Kidney (tissue), 13 donors: ENCODE measurements at regions not wholly inside any gene's neighbourhood (a gene's known extent, or its start where the extent isn't known, plus 50 kb on each side); places are given as distances from the start of the nearest gene placed in this dataset.
"Not testable (repeated sequence)": the region's sequence is repeated elsewhere in the genome, so short reads cannot be mapped to it uniquely, and the experiment has no call there.

Source experiments
- DNase-seq, 5 donors: peaks; one replicate each; pipeline ENCODE4 v3.0.0-alpha.2; 2013 to 2020
- FAIRE-seq: peaks from 2 replicates; lab custom pipeline; 2012; peaks lifted over from hg19 to GRCh38; lab: Jason Lieb, UNC
- H3K27ac ChIP-seq, 2 donors: one replicate each; pipeline ENCODE4 v1.7.0; 2013; ENCODE audit warnings: low read depth in 2 of 2, low read length in 2 of 2, inconsistent platforms in 1 of 2
- H3K27me3 ChIP-seq: one replicate; pipeline ENCODE4 v1.7.1; 2013; ENCODE audit warnings: low read length, inconsistent platforms; ENCODE audit not compliant: control insufficient read depth, insufficient read depth
- H3K36me3 ChIP-seq, 3 donors: one replicate each; pipeline versions ENCODE4 v1.7.0 to v1.7.1; 2013; ENCODE audit warnings: low read length in 3 of 3, control low read depth in 1 of 3, inconsistent platforms in 1 of 3; ENCODE audit not compliant: insufficient read depth in 3 of 3, control insufficient read depth in 2 of 3
- H3K4me1 ChIP-seq, 3 donors: one replicate each; pipeline versions ENCODE4 v1.7.0 to v1.7.1; 2013; ENCODE audit warnings: low read length in 3 of 3, inconsistent platforms in 1 of 3, low read depth in 1 of 3; ENCODE audit not compliant: control insufficient read depth in 2 of 3, insufficient read depth in 2 of 3
- H3K4me3 ChIP-seq, 3 donors: one replicate each; pipeline versions ENCODE4 v1.7.0 to v1.8.1; 2013; ENCODE audit warnings: low read length in 3 of 3, control low read depth in 1 of 3, inconsistent platforms in 1 of 3
- H3K9ac ChIP-seq, 3 donors: one replicate each; pipeline versions ENCODE4 v1.7.0 to v1.7.1; 2013; ENCODE audit warnings: low read length in 3 of 3, control low read depth in 1 of 3, inconsistent platforms in 1 of 3
- H3K9me3 ChIP-seq, 3 donors: one replicate each; pipeline versions ENCODE4 v1.7.0 to v1.7.1; 2013; ENCODE audit warnings: low read length in 3 of 3, control low read depth in 1 of 3, inconsistent platforms in 1 of 3; ENCODE audit not compliant: control insufficient read depth in 2 of 3, insufficient read depth in 1 of 3
- CTCF ChIP-seq: IDR thresholded peaks from 3 replicates; pipeline ENCODE4 v1.5.1; 2012; ENCODE audit warnings: mild to moderate bottlenecking, moderate library complexity, borderline replicate concordance; ENCODE audit not compliant: insufficient read depth; ENCODE audit errors: extremely low read depth
- intact Hi-C: fragments of 100-400 bp; cut with DNase I; formaldehyde crosslinking; loops from one replicate; pipeline ENCODE4 v1.11.1; 2022
- donor health status: control.
- donor health status: control.
- donor health status: control.
- donor health status: control.
- donor health status: control.
- donor health status: DM: yes; HTN: yes; CAD: no.
- donor health status: Normal renal cell carcinoma (clear cell type).

GRCh38 chr6:150756173-150756572, 109.3 kb upstream of the MTHFD1L start:
- no peak overlapping the region for H3K27ac ChIP-seq
- no peak overlapping the region for H3K9ac ChIP-seq
- DNase-seq (no peak), FAIRE-seq (no peak)
- intact Hi-C loops, result no loop called here
- no peak for TF ChIP-seq CTCF
- no peaks in the 10 kb centered on the region for H3K36me3 ChIP-seq
- no peaks in the 10 kb centered on the region for H3K27me3 ChIP-seq
- H3K4me1 ChIP-seq, result peaks cover 0 to 2% (median 0%) of the 10 kb centered on the region in 3 donors
- no peak overlapping the region for H3K4me3 ChIP-seq
- H3K9me3 ChIP-seq, result no peaks in the 10 kb centered on the region

- H3K9ac ChIP-seq, DNase-seq, H3K27me3 ChIP-seq, H3K27ac ChIP-seq, FAIRE-seq, H3K9me3 ChIP-seq, H3K4me3 ChIP-seq, intact Hi-C loops, H3K36me3 ChIP-seq, H3K4me1 ChIP-seq: not testable (repeated sequence)
Measured at GRCh38 chr6:150757807-150758206, 107.7 kb upstream of the MTHFD1L start.

GRCh38 chr6:150759483-150759882, 106.0 kb upstream of the MTHFD1L start:
- TF ChIP-seq CTCF, result no peak
- no peaks in the 10 kb centered on the region for H3K27me3 ChIP-seq
- H3K4me3 ChIP-seq, result no peak overlapping the region
- DNase-seq (no peak), FAIRE-seq (no peak)
- H3K9ac ChIP-seq, result no peak overlapping the region
- H3K9me3 ChIP-seq, result no peaks in the 10 kb centered on the region
- H3K4me1 ChIP-seq, result peaks cover 0 to 2% (median 2%) of the 10 kb centered on the region in 3 donors
- intact Hi-C loops, result no loop called here
- no peak overlapping the region for H3K27ac ChIP-seq
- H3K36me3 ChIP-seq, result no peaks in the 10 kb centered on the region

- TF ChIP-seq CTCF, result no peak
Measured at GRCh38 chr6:150761771-150762170, 103.7 kb upstream of the MTHFD1L start.

More at GRCh38 chr6:150761771-150762170, 103.7 kb upstream of the MTHFD1L start:
- Histone ChIP-seq H3K27ac (no peak overlapping the region), H3K27me3 (no peaks in the 10 kb centered on the region), H3K9ac (no peak overlapping the region), H3K36me3 (no peaks in the 10 kb centered on the region), H3K4me3 (no peak overlapping the region), H3K9me3 (no peaks in the 10 kb centered on the region), H3K4me1 (peaks cover 2 to 11% (median 10%) of the 10 kb centered on the region in 3 donors)
- no peak for FAIRE-seq
- intact Hi-C loops, result no loop called here
- no peak for DNase-seq
